ENCODE measurements at regions not wholly inside any gene's neighbourhood (a gene's known extent, or its start where the extent isn't known, plus 50 kb on each side); places are given as distances from the start of the nearest gene placed in this dataset.

DNA sequence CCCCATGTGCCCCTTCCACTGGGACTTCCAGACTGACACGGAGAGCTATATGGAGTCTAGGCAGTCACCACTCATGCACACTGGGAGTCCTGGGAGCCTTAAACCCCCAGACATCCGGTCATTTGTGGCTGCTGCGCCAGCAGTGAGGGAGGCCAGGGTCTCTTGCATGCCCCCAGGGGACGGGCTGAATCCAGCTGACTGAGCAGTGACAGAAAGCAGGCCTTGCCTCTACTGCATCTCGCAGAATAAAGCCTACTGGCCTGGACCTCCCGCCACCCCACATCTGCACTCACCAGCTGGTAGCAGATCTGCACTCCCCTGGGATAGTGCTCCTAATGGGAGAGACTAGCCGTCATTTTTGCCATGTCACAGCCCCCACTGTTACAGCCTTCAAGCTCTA is 1234.2 kb downstream of the FAM133A start:
- Mint-ChIP-seq H3K9me3 (no peaks in the 10 kb centered on the region), H3K27ac (no peak overlapping the region), H3K4me3 (no peak overlapping the region), H3K36me3 (ENCODE audit: low read depth) (no peaks in the 10 kb centered on the region), H3K4me1 (ENCODE audit: low read depth) (no peaks in the 10 kb centered on the region), H3K27me3 (no peaks in the 10 kb centered on the region)
- Histone ChIP-seq H3K4me1 (ENCODE audit: insufficient read depth, low read length) (no peaks in the 10 kb centered on the region), H3K27ac (ENCODE audit: low read depth in 1 of 2, low read length in 2 of 2) (no peak overlapping the region), H3K27me3 (ENCODE audit: control insufficient read depth in 1 of 2, insufficient read depth in 2 of 2, low read length in 2 of 2) (no peaks in the 10 kb centered on the region), H3K9me3 (ENCODE audit: control insufficient read depth in 1 of 2, insufficient read depth in 1 of 2, low read length in 2 of 2) (peaks cover 0 to 4% of the 10 kb centered on the region in 2 experiments), H3K4me3 (ENCODE audit: low read length) (no peak overlapping the region), H3K36me3 (ENCODE audit: insufficient read depth, low read length) (no peaks in the 10 kb centered on the region)
- ATAC-seq (ENCODE audit: poor library complexity) (no peak), DNase-seq (no peak)
- intact Hi-C loops (cut with DNase I, micrococcal nuclease): no loop called here
- ChIA-PET POLR2A (no interaction called here), CTCF (no interaction called here)
- TF ChIP-seq, protein P1, sequence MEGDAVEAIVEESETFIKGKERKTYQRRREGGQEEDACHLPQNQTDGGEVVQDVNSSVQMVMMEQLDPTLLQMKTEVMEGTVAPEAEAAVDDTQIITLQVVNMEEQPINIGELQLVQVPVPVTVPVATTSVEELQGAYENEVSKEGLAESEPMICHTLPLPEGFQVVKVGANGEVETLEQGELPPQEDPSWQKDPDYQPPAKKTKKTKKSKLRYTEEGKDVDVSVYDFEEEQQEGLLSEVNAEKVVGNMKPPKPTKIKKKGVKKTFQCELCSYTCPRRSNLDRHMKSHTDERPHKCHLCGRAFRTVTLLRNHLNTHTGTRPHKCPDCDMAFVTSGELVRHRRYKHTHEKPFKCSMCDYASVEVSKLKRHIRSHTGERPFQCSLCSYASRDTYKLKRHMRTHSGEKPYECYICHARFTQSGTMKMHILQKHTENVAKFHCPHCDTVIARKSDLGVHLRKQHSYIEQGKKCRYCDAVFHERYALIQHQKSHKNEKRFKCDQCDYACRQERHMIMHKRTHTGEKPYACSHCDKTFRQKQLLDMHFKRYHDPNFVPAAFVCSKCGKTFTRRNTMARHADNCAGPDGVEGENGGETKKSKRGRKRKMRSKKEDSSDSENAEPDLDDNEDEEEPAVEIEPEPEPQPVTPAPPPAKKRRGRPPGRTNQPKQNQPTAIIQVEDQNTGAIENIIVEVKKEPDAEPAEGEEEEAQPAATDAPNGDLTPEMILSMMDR (IDR thresholded peaks at IDR 0.05): no peak

- H3K27me3 Mint-ChIP-seq: no peaks in the 10 kb centered on the region
- H3K9me3 ChIP-seq (ENCODE audit: control insufficient read depth in 1 of 2, insufficient read depth in 1 of 2, low read length in 2 of 2): peaks cover 0 to 4% of the 10 kb centered on the region in 2 experiments
- H3K4me3 ChIP-seq (ENCODE audit: low read length): no peak overlapping the region
- no peaks in the 10 kb centered on the region for H3K9me3 Mint-ChIP-seq
- no peaks in the 10 kb centered on the region for H3K27me3 ChIP-seq (ENCODE audit: control insufficient read depth in 1 of 2, insufficient read depth in 2 of 2, low read length in 2 of 2)
- H3K4me1 Mint-ChIP-seq (ENCODE audit: low read depth): no peaks in the 10 kb centered on the region
- ATAC-seq (ENCODE audit: poor library complexity): no peak
- H3K4me3 Mint-ChIP-seq: no peak overlapping the region
- intact Hi-C loops (cut with DNase I, micrococcal nuclease): no loop called here
- H3K27ac Mint-ChIP-seq: no peak overlapping the region
- POLR2A ChIA-PET: no interaction called here
- H3K27ac ChIP-seq (ENCODE audit: low read depth in 1 of 2, low read length in 2 of 2): no peak overlapping the region
- no peaks in the 10 kb centered on the region for H3K36me3 ChIP-seq (ENCODE audit: insufficient read depth, low read length)
- CTCF ChIA-PET: no interaction called here
- no peaks in the 10 kb centered on the region for H3K36me3 Mint-ChIP-seq (ENCODE audit: low read depth)
- H3K4me1 ChIP-seq (ENCODE audit: insufficient read depth, low read length): no peaks in the 10 kb centered on the region
- no peak for DNase-seq
- TF ChIP-seq, protein P1 (IDR thresholded peaks at IDR 0.05): no peak
These were observed 1234.6 kb downstream of the FAM133A start for GRCh38 chrX:94908648-94909047.

DNA sequence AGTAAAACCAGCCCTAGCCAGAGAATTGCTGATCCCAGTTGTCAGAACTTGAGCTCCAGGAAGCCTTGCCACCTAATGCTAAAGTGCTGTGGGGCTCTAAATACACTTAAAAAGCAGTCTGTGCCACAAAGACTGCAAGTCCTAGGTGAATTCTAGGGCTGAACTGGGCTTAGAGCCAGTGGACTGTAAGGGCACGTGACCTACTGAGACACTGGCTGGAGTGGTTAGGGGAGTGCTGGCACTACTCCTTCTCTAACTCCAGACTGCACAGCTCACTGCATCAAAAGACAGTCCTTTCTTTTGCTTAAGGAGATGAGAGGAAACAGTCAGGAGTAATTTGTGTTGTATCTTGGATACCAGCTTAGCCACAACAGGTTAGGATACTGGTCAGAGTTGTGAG is 1240.2 kb downstream of the FAM133A start:
- Mint-ChIP-seq H3K36me3 (ENCODE audit: low read depth) (no peaks in the 10 kb centered on the region), H3K4me3 (no peak overlapping the region), H3K9me3 (no peaks in the 10 kb centered on the region), H3K27ac (no peak overlapping the region), H3K27me3 (no peaks in the 10 kb centered on the region), H3K4me1 (ENCODE audit: low read depth) (no peaks in the 10 kb centered on the region)
- H3K4me1 ChIP-seq (ENCODE audit: insufficient read depth, low read length): no peaks in the 10 kb centered on the region
- DNase-seq (no peak), ATAC-seq (ENCODE audit: poor library complexity) (no peak)
- no peak overlapping the region for H3K27ac ChIP-seq (ENCODE audit: low read depth in 1 of 2, low read length in 2 of 2)
- TF ChIP-seq, protein P1 (IDR thresholded peaks at IDR 0.05): no peak
- H3K4me3 ChIP-seq (ENCODE audit: low read length): no peak overlapping the region
- ChIA-PET POLR2A (no interaction called here), CTCF (no interaction called here)
- no peaks in the 10 kb centered on the region for H3K9me3 ChIP-seq (ENCODE audit: control insufficient read depth in 1 of 2, insufficient read depth in 1 of 2, low read length in 2 of 2)
- no peaks in the 10 kb centered on the region for H3K36me3 ChIP-seq (ENCODE audit: insufficient read depth, low read length)
- intact Hi-C loops (cut with DNase I, micrococcal nuclease): no loop called here
- no peaks in the 10 kb centered on the region for H3K27me3 ChIP-seq (ENCODE audit: control insufficient read depth in 1 of 2, insufficient read depth in 2 of 2, low read length in 2 of 2)
